ENCODE measurements at regions not wholly inside any gene's neighbourhood (a gene's known extent, or its start where the extent isn't known, plus 50 kb on each side); places are given as distances from the start of the nearest gene placed in this dataset.
A peak's percentile ranks its signal among the peaks of the same experiment; 100 is the strongest.

GRCh38 chr7:126361183-126361582 lies 891.6 kb downstream of the GRM8 start:
- Mint-ChIP-seq H3K27ac (no peak overlapping the region), H3K9me3 (no peaks in the 10 kb centered on the region), H3K27me3 (ENCODE audit: insufficient read depth, low read depth) (no peaks in the 10 kb centered on the region), H3K4me3 (no peak overlapping the region), H3K36me3 (no peaks in the 10 kb centered on the region), H3K4me1 (no peaks in the 10 kb centered on the region)
- H3K79me2 ChIP-seq (ENCODE audit: low read depth): no peaks in the 10 kb centered on the region
- H4K20me1 ChIP-seq (ENCODE audit: low read depth): no peaks in the 10 kb centered on the region
- DNase-seq (ENCODE audit: low spot score): no peak
- no peak overlapping the region for H3K4me3 ChIP-seq
- no peaks in the 10 kb centered on the region for H3K36me3 ChIP-seq
- TF ChIP-seq EZH2 (IDR thresholded peaks at IDR 0.05) (no peak), CTCF (IDR thresholded peaks at IDR 0.05) (no peak), EZH2phosphoT487 (IDR thresholded peaks at IDR 0.05) (no peak)
- H3K4me2 ChIP-seq: no peak overlapping the region
- no peak overlapping the region for H3K27ac ChIP-seq
- H3F3A ChIP-seq (ENCODE audit: low read depth): no peaks in the 10 kb centered on the region
- H3K27me3 ChIP-seq: no peaks in the 10 kb centered on the region
- no peaks in the 10 kb centered on the region for H3K9me3 ChIP-seq (ENCODE audit: low read depth)
- H2AFZ ChIP-seq (replicated peaks): no peak overlapping the region
- H3K9ac ChIP-seq: no peak overlapping the region
- no peaks in the 10 kb centered on the region for H3K4me1 ChIP-seq

GRCh38 chr7:126339813-126340212 lies 912.9 kb downstream of the GRM8 start:
- Mint-ChIP-seq H3K27ac (no peak overlapping the region), H3K27me3 (ENCODE audit: insufficient read depth, low read depth) (no peaks in the 10 kb centered on the region), H3K9me3 (peaks cover 2% of the 10 kb centered on the region), H3K4me3 (no peak overlapping the region), H3K36me3 (no peaks in the 10 kb centered on the region), H3K4me1 (peaks cover 2% of the 10 kb centered on the region)
- Histone ChIP-seq H3K4me3 (no peak overlapping the region), H3K27ac (no peak overlapping the region), H3K4me2 (no peak overlapping the region), H3K36me3 (no peaks in the 10 kb centered on the region), H3K4me1 (peaks cover 4% of the 10 kb centered on the region), H3K9ac (no peak overlapping the region), H3K79me2 (ENCODE audit: low read depth) (no peaks in the 10 kb centered on the region), H3K27me3 (no peaks in the 10 kb centered on the region), H4K20me1 (ENCODE audit: low read depth) (no peaks in the 10 kb centered on the region), H3K9me3 (ENCODE audit: low read depth) (no peaks in the 10 kb centered on the region), H2AFZ (replicated peaks) (peak overlapping the region; percentile 22), H3F3A (ENCODE audit: low read depth) (no peaks in the 10 kb centered on the region)
- no peak for DNase-seq (ENCODE audit: low spot score)
- TF ChIP-seq EZH2phosphoT487 (IDR thresholded peaks at IDR 0.05) (no peak), EZH2 (IDR thresholded peaks at IDR 0.05) (no peak), CTCF (IDR thresholded peaks at IDR 0.05) (no peak)

GRCh38 chr7:126305671-126306070 lies 947.1 kb downstream of the GRM8 start:
- no peaks in the 10 kb centered on the region for H3K4me1 Mint-ChIP-seq
- H3K27ac Mint-ChIP-seq: no peak overlapping the region
- no peaks in the 10 kb centered on the region for H3K36me3 ChIP-seq
- no peaks in the 10 kb centered on the region for H3K79me2 ChIP-seq (ENCODE audit: low read depth)
- H2AFZ ChIP-seq (replicated peaks): no peak overlapping the region
- no peaks in the 10 kb centered on the region for H3K36me3 Mint-ChIP-seq
- no peak overlapping the region for H3K4me2 ChIP-seq
- no peak overlapping the region for H3K4me3 ChIP-seq
- no peak overlapping the region for H3K4me3 Mint-ChIP-seq
- no peaks in the 10 kb centered on the region for H3K9me3 ChIP-seq (ENCODE audit: low read depth)
- H3K9ac ChIP-seq: no peak overlapping the region
- H3K4me1 ChIP-seq: no peaks in the 10 kb centered on the region
- H3K9me3 Mint-ChIP-seq: no peaks in the 10 kb centered on the region
- no peak for DNase-seq (ENCODE audit: low spot score)
- no peaks in the 10 kb centered on the region for H4K20me1 ChIP-seq (ENCODE audit: low read depth)
- TF ChIP-seq EZH2phosphoT487 (IDR thresholded peaks at IDR 0.05) (no peak), EZH2 (IDR thresholded peaks at IDR 0.05) (no peak), CTCF (IDR thresholded peaks at IDR 0.05) (no peak)
- no peaks in the 10 kb centered on the region for H3F3A ChIP-seq (ENCODE audit: low read depth)
- H3K27me3 ChIP-seq: no peaks in the 10 kb centered on the region
- no peaks in the 10 kb centered on the region for H3K27me3 Mint-ChIP-seq (ENCODE audit: insufficient read depth, low read depth)
- H3K27ac ChIP-seq: no peak overlapping the region

DNA sequence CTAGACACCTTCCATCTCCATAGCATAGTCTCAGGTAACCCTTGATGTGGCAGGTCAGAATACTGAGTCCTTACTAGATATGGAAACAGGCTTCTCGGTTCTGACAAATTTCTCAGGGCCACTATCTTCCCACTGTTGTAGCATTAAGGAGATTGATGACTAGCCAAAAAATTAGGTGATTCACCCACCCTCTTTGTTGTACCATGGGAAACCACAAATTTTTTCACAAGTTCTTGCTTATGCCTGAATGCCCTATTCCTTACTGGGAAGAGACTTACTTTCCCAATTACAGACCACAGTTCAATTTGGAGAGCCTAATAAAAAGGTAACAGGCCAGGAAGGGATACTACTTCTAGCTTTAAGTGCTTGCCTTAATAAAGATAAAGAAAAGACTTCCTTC lies 948.8 kb downstream of the GRM8 start:
- DNase-seq (ENCODE audit: low spot score): no peak
- Histone ChIP-seq H3K79me2 (ENCODE audit: low read depth) (no peaks in the 10 kb centered on the region), H4K20me1 (ENCODE audit: low read depth) (no peaks in the 10 kb centered on the region), H3K27ac (no peak overlapping the region), H3F3A (ENCODE audit: low read depth) (no peaks in the 10 kb centered on the region), H3K27me3 (no peaks in the 10 kb centered on the region), H3K4me3 (no peak overlapping the region), H3K9ac (no peak overlapping the region), H3K4me1 (no peaks in the 10 kb centered on the region), H2AFZ (replicated peaks) (no peak overlapping the region), H3K9me3 (ENCODE audit: low read depth) (no peaks in the 10 kb centered on the region), H3K36me3 (no peaks in the 10 kb centered on the region), H3K4me2 (no peak overlapping the region)
- Mint-ChIP-seq H3K27ac (no peak overlapping the region), H3K4me3 (no peak overlapping the region), H3K9me3 (no peaks in the 10 kb centered on the region), H3K4me1 (no peaks in the 10 kb centered on the region), H3K36me3 (no peaks in the 10 kb centered on the region), H3K27me3 (ENCODE audit: insufficient read depth, low read depth) (no peaks in the 10 kb centered on the region)
- TF ChIP-seq EZH2phosphoT487 (IDR thresholded peaks at IDR 0.05) (no peak), CTCF (IDR thresholded peaks at IDR 0.05) (no peak), EZH2 (IDR thresholded peaks at IDR 0.05) (no peak)
